IMR-90 (cell line): ENCODE measurements at regions not wholly inside any gene's neighbourhood (a gene's known extent, or its start where the extent isn't known, plus 50 kb on each side); places are given as distances from the start of the nearest gene placed in this dataset.

ENCODE experiments used
- ATAC-seq: fragments of 200-7000 bp; cut with Tn5 transposase; 2 replicates; pipeline ENCODE4 v1.9.1; 2020; ENCODE audit warnings: low read depth, mild to moderate bottlenecking, moderate library complexity
- BruUV-seq: library from RNA; stranded (reverse); fragments of 400-500 nt; replicated peaks from 2 replicates; lab custom pipeline; 2021; lab: Mats Ljungman, UMichigan
- CTCF ChIA-PET: fragments of 300-600 bp; formaldehyde crosslinking; extraction: SDS; loops from one replicate; lab custom pipeline; 2021; ENCODE audit warnings: antibody characterized with exemption; lab: Yijun Ruan, JAX
- POLR2A ChIA-PET: fragments of 300-600 bp; sonication (Branson Sonifier 250); formaldehyde crosslinking; loops from one replicate; lab custom pipeline; 2022; ENCODE audit warnings: antibody characterized with exemption; ENCODE audit not compliant: unreplicated experiment; lab: Charles Lee
- DNase-seq: peaks from one replicate; pipeline ENCODE4 v3.0.0; 2013
- H2AFZ ChIP-seq: replicated peaks from 2 replicates; pipeline ENCODE3; 2013; ENCODE audit warnings: low read length, mild to moderate bottlenecking; ENCODE audit not compliant: poor library complexity
- H2AK5ac ChIP-seq: 2 replicates; pipeline ENCODE4 v1.6.1; 2013; ENCODE audit warnings: low read depth, low read length, inconsistent platforms
- H2AK9ac ChIP-seq: replicated peaks from 2 replicates; pipeline ENCODE3; 2013; ENCODE audit warnings: mild to moderate bottlenecking, low read depth, low read length, moderate library complexity; ENCODE audit not compliant: poor library complexity
- H2BK120ac ChIP-seq: 2 replicates; pipeline ENCODE4 v1.6.1; 2013; ENCODE audit warnings: low read depth, low read length, inconsistent platforms
- H2BK15ac ChIP-seq: 3 replicates; pipeline ENCODE4 v1.6.1; 2013; ENCODE audit warnings: low read depth, low read length, inconsistent platforms
- H2BK20ac ChIP-seq: 2 replicates; pipeline ENCODE4 v1.6.1; 2013; ENCODE audit warnings: low read depth, mild to moderate bottlenecking, inconsistent platforms, low read length, moderate library complexity
- H2BK5ac ChIP-seq: 2 replicates; pipeline ENCODE4 v1.6.1; 2013; ENCODE audit warnings: mild to moderate bottlenecking, low read depth, low read length, inconsistent platforms; ENCODE audit not compliant: poor library complexity, severe bottlenecking
- H3K14ac ChIP-seq: replicated peaks from 2 replicates; pipeline ENCODE4 v1.6.1; 2013; ENCODE audit warnings: low read depth, low read length, inconsistent platforms
- H3K18ac ChIP-seq: 2 replicates; pipeline ENCODE4 v1.6.1; 2013; ENCODE audit warnings: low read depth, low read length, control low read depth
- H3K23ac ChIP-seq: 2 replicates; pipeline ENCODE4 v1.6.1; 2013; ENCODE audit warnings: low read depth, low read length, inconsistent platforms
- H3K27ac ChIP-seq: 2 replicates; pipeline ENCODE4 v1.5.1; 2013; ENCODE audit warnings: mild to moderate bottlenecking, control low read depth, low read length; ENCODE audit not compliant: insufficient read depth
- H3K27me3 ChIP-seq: 2 replicates; pipeline ENCODE4 v1.6.1; 2013; ENCODE audit warnings: low read length; ENCODE audit not compliant: control insufficient read depth, insufficient read depth
- H3K36me3 ChIP-seq: 2 replicates; pipeline ENCODE4 v1.6.1; 2013; ENCODE audit warnings: low read length, mixed read lengths; ENCODE audit not compliant: control insufficient read depth, insufficient read depth
- H3K4ac ChIP-seq: 2 replicates; pipeline ENCODE4 v1.6.1; 2013; ENCODE audit warnings: low read depth, low read length, inconsistent platforms
- H3K4me1 ChIP-seq: 2 replicates; pipeline ENCODE4 v1.6.1; 2013; ENCODE audit warnings: low read length, mixed read lengths; ENCODE audit not compliant: control insufficient read depth, insufficient read depth
- H3K4me2 ChIP-seq: 2 replicates; pipeline ENCODE4 v1.6.1; 2013; ENCODE audit warnings: low read depth, mild to moderate bottlenecking, control low read depth, low read length, moderate library complexity
- H3K4me3 ChIP-seq: 2 replicates; pipeline ENCODE4 v1.5.1; 2013; ENCODE audit warnings: low read depth, mild to moderate bottlenecking, control low read depth, low read length, moderate library complexity; ENCODE audit not compliant: insufficient read depth
- H3K56ac ChIP-seq: 2 replicates; pipeline ENCODE4 v1.6.1; 2013; ENCODE audit warnings: low read length, inconsistent platforms; ENCODE audit not compliant: insufficient read depth; ENCODE audit errors: extremely low read depth
- H3K79me1 ChIP-seq, 2 experiments: 2 replicates each; pipeline ENCODE4 v1.6.1; 2013; ENCODE audit warnings: low read length in 2 of 2, inconsistent platforms in 1 of 2, low read depth in 1 of 2
- H3K9ac ChIP-seq: 2 replicates; pipeline ENCODE4 v1.6.1; 2013; ENCODE audit warnings: low read depth, low read length, control low read depth
- H3K9me1 ChIP-seq: 2 replicates; pipeline ENCODE4 v1.6.1; 2013; ENCODE audit warnings: low read length, inconsistent platforms; ENCODE audit not compliant: insufficient read depth
- H3K9me3 ChIP-seq: 2 replicates; pipeline ENCODE4 v1.6.1; 2013; ENCODE audit warnings: low read length; ENCODE audit not compliant: control insufficient read depth, insufficient read depth
- H4K20me1 ChIP-seq: 2 replicates; pipeline ENCODE4 v1.6.1; 2013; ENCODE audit warnings: low read length, inconsistent platforms; ENCODE audit not compliant: insufficient read depth
- H4K5ac ChIP-seq: 2 replicates; pipeline ENCODE4 v1.6.1; 2013; ENCODE audit warnings: mild to moderate bottlenecking, low read depth, low read length, control low read depth
- H4K8ac ChIP-seq, 2 experiments: 2 replicates each; pipeline ENCODE4 v1.6.1; 2013; ENCODE audit warnings: low read depth in 2 of 2, low read length in 2 of 2, control low read depth in 1 of 2, inconsistent platforms in 1 of 2
- H4K91ac ChIP-seq: 2 replicates; pipeline ENCODE4 v1.6.1; 2013; ENCODE audit warnings: low read depth, low read length, inconsistent platforms; ENCODE audit not compliant: insufficient read depth
- BHLHE40 ChIP-seq: fragments of 150-350 bp; IDR thresholded peaks from 2 replicates; pipeline ENCODE4 v1.6.1; 2016; ENCODE audit warnings: mild to moderate bottlenecking, low read depth, low read length
- CEBPB ChIP-seq: IDR thresholded peaks from 2 replicates; pipeline ENCODE4 v1.6.1; 2012; ENCODE audit warnings: low read depth, low read length, improper control_type of control experiment
- CHD1 ChIP-seq: IDR thresholded peaks from 2 replicates; pipeline ENCODE4 v1.6.1; 2012; ENCODE audit warnings: low read depth, low read length, improper control_type of control experiment
- CTCF ChIP-seq: conservative IDR thresholded peaks from 2 replicates; pipeline ENCODE4 v1.5.1; 2012; ENCODE audit warnings: mild to moderate bottlenecking, low read depth, low read length, improper control_type of control experiment
- FOS ChIP-seq: fragments of 150-350 bp; IDR thresholded peaks from 2 replicates; pipeline ENCODE4 v1.6.1; 2016; ENCODE audit warnings: low read depth, low read length
- MAFK ChIP-seq: IDR thresholded peaks from 2 replicates; pipeline ENCODE4 v1.6.1; 2012; ENCODE audit warnings: low read depth, low read length, improper control_type of control experiment
- MAZ ChIP-seq: IDR thresholded peaks from 2 replicates; pipeline ENCODE4 v1.6.1; 2012; ENCODE audit warnings: low read depth, mild to moderate bottlenecking, low read length, improper control_type of control experiment, moderate library complexity, borderline replicate concordance
- MXI1 ChIP-seq: IDR thresholded peaks from 2 replicates; pipeline ENCODE4 v1.6.1; 2012; ENCODE audit warnings: low read depth, mild to moderate bottlenecking, low read length, moderate library complexity, borderline replicate concordance
- NFE2L2 ChIP-seq: fragments of 150-350 bp; IDR thresholded peaks from 2 replicates; pipeline ENCODE4 v1.6.1; 2016; ENCODE audit warnings: low read depth, mild to moderate bottlenecking, low read length
- POLR2A ChIP-seq: IDR thresholded peaks from 2 replicates; pipeline ENCODE4 v1.6.1; 2012; ENCODE audit warnings: mild to moderate bottlenecking, low read depth, low read length
- RAD21 ChIP-seq: IDR thresholded peaks from 2 replicates; pipeline ENCODE4 v1.6.1; 2012; ENCODE audit warnings: low read length, improper control_type of control experiment
- RCOR1 ChIP-seq: IDR thresholded peaks from 2 replicates; pipeline ENCODE4 v1.6.1; 2012; ENCODE audit warnings: mild to moderate bottlenecking, low read length, improper control_type of control experiment; ENCODE audit not compliant: insufficient replicate concordance
- RFX5 ChIP-seq: IDR thresholded peaks from 2 replicates; pipeline ENCODE4 v1.8.0; 2012; ENCODE audit warnings: low read depth, mild to moderate bottlenecking, low read length, moderate library complexity
- SMC3 ChIP-seq: fragments of 150-350 bp; IDR thresholded peaks from 2 replicates; pipeline ENCODE4 v1.6.1; 2016; ENCODE audit warnings: low read depth, mild to moderate bottlenecking, antibody characterized with exemption, low read length, moderate library complexity
- USF2 ChIP-seq: fragments of 150-350 bp; IDR thresholded peaks from 2 replicates; pipeline ENCODE4 v1.6.1; 2017; ENCODE audit warnings: mild to moderate bottlenecking, antibody characterized with exemption, low read length, low read depth
- WGBS, 2 experiments: methylation state at CpG; one replicate each; pipeline versions ENCODE4 v1.1.5 to v1.1.7; 2013; ENCODE audit warnings: missing lambda C conversion rate in 2 of 2; ENCODE audit not compliant: insufficient read length in 1 of 2; ENCODE audit errors: extremely low coverage in 2 of 2; 5-methylcytosine and 5-hydroxymethylcytosine counted together
- dilution Hi-C: fragments of 300-500 bp; cut with HindIII; formaldehyde crosslinking; loops from one replicate; pipeline ENCODE4 v1.14.3; 2018; ENCODE audit warnings: low sequenced_read_pairs; ENCODE audit not compliant: unreplicated experiment
- in situ Hi-C: fragments of 300-500 bp; cut with MboI; formaldehyde crosslinking; loops from 3 replicates; pipeline ENCODE4 v1.14.3; 2019; ENCODE audit warnings: low sequenced_read_pairs, inconsistent platforms, mixed read lengths
- intact Hi-C: fragments of 100-400 bp; cut with micrococcal nuclease; formaldehyde crosslinking; loops from 2 replicates; pipeline ENCODE4 v1.10.0; 2022
- TF ChIP-seq, protein P1 (sequence below): fragments of 150-350 bp; IDR thresholded peaks from 2 replicates; pipeline ENCODE4 v1.6.1; 2016; ENCODE audit warnings: low read depth, mild to moderate bottlenecking, low read length, moderate library complexity, borderline replicate concordance

GRCh38 chr14:96634896-96635295, 132.7 kb downstream of the PAPOLA start:
- Histone ChIP-seq H3K9me1 (no peaks in the 10 kb centered on the region), H2AK9ac (no peak overlapping the region), H4K20me1 (no peaks in the 10 kb centered on the region), H2BK15ac (no peak overlapping the region), H2BK5ac (no peak overlapping the region), H3K4me2 (no peak overlapping the region), H3K4me3 (no peak overlapping the region), H3K4ac (no peak overlapping the region), H4K5ac (no peak overlapping the region), H3K18ac (no peak overlapping the region), H3K79me1 (no peaks in the 10 kb centered on the region), H2AFZ (no peak overlapping the region), H2BK120ac (no peak overlapping the region), H3K23ac (no peak overlapping the region), H3K27me3 (no peaks in the 10 kb centered on the region), H3K36me3 (no peaks in the 10 kb centered on the region), H4K91ac (no peak overlapping the region), H3K4me1 (no peaks in the 10 kb centered on the region), H2AK5ac (no peak overlapping the region), H3K56ac (no peak overlapping the region), H3K14ac (no peak overlapping the region), H3K27ac (no peak overlapping the region), H3K9me3 (no peaks in the 10 kb centered on the region), H2BK20ac (no peak overlapping the region), H4K8ac (no peak overlapping the region), H3K9ac (no peak overlapping the region)
- ChIA-PET CTCF (no interaction called here), POLR2A (no interaction called here)
- WGBS, 2 experiments, result 8% methylated on average over 2 of the region's 5 CpGs; no CpG with 5 or more reads in 1 of the 2 experiments
- intact Hi-C loops (no loop called here), dilution Hi-C loops (no loop called here), in situ Hi-C loops (no loop called here)
- TF ChIP-seq CEBPB, result no peak
- no peak for TF ChIP-seq CTCF
- no peak for TF ChIP-seq MXI1
- TF ChIP-seq USF2, result no peak
- TF ChIP-seq RCOR1, result no peak
- no peak for TF ChIP-seq POLR2A
- TF ChIP-seq MAFK, result no peak
- no peak for TF ChIP-seq RAD21
- TF ChIP-seq RFX5, result no peak
- TF ChIP-seq MAZ, result no peak
- TF ChIP-seq BHLHE40, result no peak
- TF ChIP-seq NFE2L2, result no peak
- no peak for TF ChIP-seq CHD1
- TF ChIP-seq, protein P1, sequence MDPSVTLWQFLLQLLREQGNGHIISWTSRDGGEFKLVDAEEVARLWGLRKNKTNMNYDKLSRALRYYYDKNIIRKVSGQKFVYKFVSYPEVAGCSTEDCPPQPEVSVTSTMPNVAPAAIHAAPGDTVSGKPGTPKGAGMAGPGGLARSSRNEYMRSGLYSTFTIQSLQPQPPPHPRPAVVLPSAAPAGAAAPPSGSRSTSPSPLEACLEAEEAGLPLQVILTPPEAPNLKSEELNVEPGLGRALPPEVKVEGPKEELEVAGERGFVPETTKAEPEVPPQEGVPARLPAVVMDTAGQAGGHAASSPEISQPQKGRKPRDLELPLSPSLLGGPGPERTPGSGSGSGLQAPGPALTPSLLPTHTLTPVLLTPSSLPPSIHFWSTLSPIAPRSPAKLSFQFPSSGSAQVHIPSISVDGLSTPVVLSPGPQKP, result no peak
- no peak for TF ChIP-seq FOS
- no peak for TF ChIP-seq SMC3
- BruUV-seq, result no TSS peak
- no peak for ATAC-seq
- no peak for DNase-seq
